WTC11 (cell line): ENCODE measurements at regions not wholly inside any gene's neighbourhood (a gene's known extent, or its start where the extent isn't known, plus 50 kb on each side); places are given as distances from the start of the nearest gene placed in this dataset.

ENCODE experiments used
- CREB1 ChIP-seq: sonication (generic); formaldehyde crosslinking; IDR thresholded peaks from 2 replicates; pipeline ENCODE4 v1.8.0; 2023; ENCODE audit warnings: mild to moderate bottlenecking, missing genetic modification reagents
- CREM ChIP-seq: sonication (generic); formaldehyde crosslinking; IDR thresholded peaks from 2 replicates; pipeline ENCODE4 v1.8.1; 2022; ENCODE audit warnings: mild to moderate bottlenecking, missing genetic modification reagents, moderate library complexity
- MXD4 ChIP-seq: fragments of 250-450 bp; sonication (Bioruptor Pico); IDR thresholded peaks from 2 replicates; pipeline ENCODE4 v1.8.0; 2021; ENCODE audit warnings: mild to moderate bottlenecking, moderate library complexity, borderline replicate concordance
- NR2C2 ChIP-seq: sonication (generic); formaldehyde crosslinking; IDR thresholded peaks from 2 replicates; pipeline ENCODE4 v1.8.0; 2022; ENCODE audit warnings: mild to moderate bottlenecking, missing genetic modification reagents
- RELA ChIP-seq: sonication (generic); formaldehyde crosslinking; IDR thresholded peaks from 2 replicates; pipeline ENCODE4 v1.8.1; 2022; ENCODE audit warnings: missing genetic modification reagents, mild to moderate bottlenecking, borderline replicate concordance
- ZNF138 ChIP-seq: sonication (generic); formaldehyde crosslinking; conservative IDR thresholded peaks from 2 replicates; pipeline ENCODE4 v1.8.1; 2022; ENCODE audit warnings: mild to moderate bottlenecking, moderate library complexity, missing genetic modification reagents
- ZNF317 ChIP-seq: sonication (generic); formaldehyde crosslinking; IDR thresholded peaks from 2 replicates; pipeline ENCODE4 v1.8.1; 2023; ENCODE audit warnings: low read depth, mild to moderate bottlenecking, moderate library complexity, missing genetic modification reagents, borderline replicate concordance
- TF ChIP-seq, protein P1 (sequence below): sonication (generic); formaldehyde crosslinking; IDR thresholded peaks from 2 replicates; pipeline ENCODE4 v1.8.1; 2022; ENCODE audit warnings: mild to moderate bottlenecking, missing genetic modification reagents, moderate library complexity, borderline replicate concordance
- TF ChIP-seq, protein P2 (sequence below): fragments of 200-600 bp; IDR thresholded peaks from 2 replicates; pipeline ENCODE4 v1.8.0; 2022; ENCODE audit warnings: antibody characterized with exemption

GRCh38 chr7:15778191-15778590, 91.7 kb upstream of the MEOX2 start:
- TF ChIP-seq CREM (CRISPR knock-in tag) (no peak), NR2C2 (CRISPR knock-in tag) (no peak), ZNF138 (CRISPR knock-in tag) (no peak), MXD4 (CRISPR knock-in tag) (no peak), RELA (CRISPR knock-in tag) (no peak), CREB1 (CRISPR knock-in tag) (no peak), ZNF317 (CRISPR knock-in tag) (no peak)
- TF ChIP-seq, protein P1, sequence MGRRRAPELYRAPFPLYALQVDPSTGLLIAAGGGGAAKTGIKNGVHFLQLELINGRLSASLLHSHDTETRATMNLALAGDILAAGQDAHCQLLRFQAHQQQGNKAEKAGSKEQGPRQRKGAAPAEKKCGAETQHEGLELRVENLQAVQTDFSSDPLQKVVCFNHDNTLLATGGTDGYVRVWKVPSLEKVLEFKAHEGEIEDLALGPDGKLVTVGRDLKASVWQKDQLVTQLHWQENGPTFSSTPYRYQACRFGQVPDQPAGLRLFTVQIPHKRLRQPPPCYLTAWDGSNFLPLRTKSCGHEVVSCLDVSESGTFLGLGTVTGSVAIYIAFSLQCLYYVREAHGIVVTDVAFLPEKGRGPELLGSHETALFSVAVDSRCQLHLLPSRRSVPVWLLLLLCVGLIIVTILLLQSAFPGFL = no peak
- TF ChIP-seq, protein P2, sequence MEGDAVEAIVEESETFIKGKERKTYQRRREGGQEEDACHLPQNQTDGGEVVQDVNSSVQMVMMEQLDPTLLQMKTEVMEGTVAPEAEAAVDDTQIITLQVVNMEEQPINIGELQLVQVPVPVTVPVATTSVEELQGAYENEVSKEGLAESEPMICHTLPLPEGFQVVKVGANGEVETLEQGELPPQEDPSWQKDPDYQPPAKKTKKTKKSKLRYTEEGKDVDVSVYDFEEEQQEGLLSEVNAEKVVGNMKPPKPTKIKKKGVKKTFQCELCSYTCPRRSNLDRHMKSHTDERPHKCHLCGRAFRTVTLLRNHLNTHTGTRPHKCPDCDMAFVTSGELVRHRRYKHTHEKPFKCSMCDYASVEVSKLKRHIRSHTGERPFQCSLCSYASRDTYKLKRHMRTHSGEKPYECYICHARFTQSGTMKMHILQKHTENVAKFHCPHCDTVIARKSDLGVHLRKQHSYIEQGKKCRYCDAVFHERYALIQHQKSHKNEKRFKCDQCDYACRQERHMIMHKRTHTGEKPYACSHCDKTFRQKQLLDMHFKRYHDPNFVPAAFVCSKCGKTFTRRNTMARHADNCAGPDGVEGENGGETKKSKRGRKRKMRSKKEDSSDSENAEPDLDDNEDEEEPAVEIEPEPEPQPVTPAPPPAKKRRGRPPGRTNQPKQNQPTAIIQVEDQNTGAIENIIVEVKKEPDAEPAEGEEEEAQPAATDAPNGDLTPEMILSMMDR = no peak
